DOHH2 (cell line): ENCODE measurements at regions not wholly inside any gene's neighbourhood (a gene's known extent, or its start where the extent isn't known, plus 50 kb on each side); places are given as distances from the start of the nearest gene placed in this dataset.

Experiments used
- CTCF ChIP-seq: fragments of 200-600 bp; sonication (generic); IDR thresholded peaks from one replicate; pipeline ENCODE4 v1.5.1; 2014; ENCODE audit warnings: antibody characterized with exemption, mild to moderate bottlenecking, low read depth, low read length; ENCODE audit not compliant: poor library complexity, severe bottlenecking
- EZH2phosphoT487 ChIP-seq: fragments of 200-600 bp; sonication (generic); IDR thresholded peaks from 2 replicates; pipeline ENCODE4 v1.6.1; 2017; ENCODE audit warnings: borderline replicate concordance, mild to moderate bottlenecking, antibody characterized with exemption, low read length, moderate library complexity, mixed read lengths

GRCh38 chr3:22615790-22616189, 587.3 kb upstream of the UBE2E2 start:
- TF ChIP-seq CTCF (no peak), EZH2phosphoT487 (no peak)
